PFSK-1 (cell line): ENCODE measurements at regions not wholly inside any gene's neighbourhood (a gene's known extent, or its start where the extent isn't known, plus 50 kb on each side); places are given as distances from the start of the nearest gene placed in this dataset.

Experiments used
- POLR2AphosphoS5 ChIP-seq: IDR thresholded peaks from 2 replicates; pipeline ENCODE4 v1.6.1; 2012; ENCODE audit warnings: low read depth, mild to moderate bottlenecking, control low read depth, low read length, moderate library complexity
- TF ChIP-seq, protein P1 (sequence below), 2 experiments: IDR thresholded peaks; 2 replicates each; pipeline versions ENCODE4 v1.6.1 to v1.8.0; 2011 to 2012; ENCODE audit warnings: low read depth in 2 of 2, low read length in 2 of 2, control low read depth in 1 of 2, inconsistent platforms in 1 of 2, mild to moderate bottlenecking in 1 of 2, moderate library complexity in 1 of 2; ENCODE audit not compliant: insufficient read depth in 1 of 2

DNA sequence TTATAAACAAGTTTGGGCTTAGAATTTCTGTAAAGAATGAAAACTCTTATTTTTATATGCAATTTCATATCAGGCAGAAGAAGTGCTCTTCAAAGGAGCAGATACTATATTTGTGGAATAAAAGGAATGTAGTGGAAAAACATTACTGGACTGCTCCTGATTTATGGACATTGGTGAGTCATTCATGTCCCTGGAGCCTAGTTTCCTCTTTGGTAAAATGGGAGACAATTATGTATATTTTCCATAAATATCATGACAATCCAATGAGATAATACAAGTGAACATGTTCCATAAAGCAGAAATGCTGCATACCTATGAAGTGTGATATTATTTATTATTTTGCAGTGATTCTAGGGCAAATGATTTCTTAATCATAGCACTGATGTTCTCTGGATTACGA lies 445.8 kb upstream of the CITED2 start:
- TF ChIP-seq, protein P1, sequence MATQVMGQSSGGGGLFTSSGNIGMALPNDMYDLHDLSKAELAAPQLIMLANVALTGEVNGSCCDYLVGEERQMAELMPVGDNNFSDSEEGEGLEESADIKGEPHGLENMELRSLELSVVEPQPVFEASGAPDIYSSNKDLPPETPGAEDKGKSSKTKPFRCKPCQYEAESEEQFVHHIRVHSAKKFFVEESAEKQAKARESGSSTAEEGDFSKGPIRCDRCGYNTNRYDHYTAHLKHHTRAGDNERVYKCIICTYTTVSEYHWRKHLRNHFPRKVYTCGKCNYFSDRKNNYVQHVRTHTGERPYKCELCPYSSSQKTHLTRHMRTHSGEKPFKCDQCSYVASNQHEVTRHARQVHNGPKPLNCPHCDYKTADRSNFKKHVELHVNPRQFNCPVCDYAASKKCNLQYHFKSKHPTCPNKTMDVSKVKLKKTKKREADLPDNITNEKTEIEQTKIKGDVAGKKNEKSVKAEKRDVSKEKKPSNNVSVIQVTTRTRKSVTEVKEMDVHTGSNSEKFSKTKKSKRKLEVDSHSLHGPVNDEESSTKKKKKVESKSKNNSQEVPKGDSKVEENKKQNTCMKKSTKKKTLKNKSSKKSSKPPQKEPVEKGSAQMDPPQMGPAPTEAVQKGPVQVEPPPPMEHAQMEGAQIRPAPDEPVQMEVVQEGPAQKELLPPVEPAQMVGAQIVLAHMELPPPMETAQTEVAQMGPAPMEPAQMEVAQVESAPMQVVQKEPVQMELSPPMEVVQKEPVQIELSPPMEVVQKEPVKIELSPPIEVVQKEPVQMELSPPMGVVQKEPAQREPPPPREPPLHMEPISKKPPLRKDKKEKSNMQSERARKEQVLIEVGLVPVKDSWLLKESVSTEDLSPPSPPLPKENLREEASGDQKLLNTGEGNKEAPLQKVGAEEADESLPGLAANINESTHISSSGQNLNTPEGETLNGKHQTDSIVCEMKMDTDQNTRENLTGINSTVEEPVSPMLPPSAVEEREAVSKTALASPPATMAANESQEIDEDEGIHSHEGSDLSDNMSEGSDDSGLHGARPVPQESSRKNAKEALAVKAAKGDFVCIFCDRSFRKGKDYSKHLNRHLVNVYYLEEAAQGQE (IDR thresholded peaks at IDR 0.05; ENCODE audit: insufficient read depth in 1 of 2, low read depth in 2 of 2, low read length in 2 of 2): no peak
- no peak for TF ChIP-seq POLR2AphosphoS5
